GM18909 (cell line): ENCODE measurements at regions not wholly inside any gene's neighbourhood (a gene's known extent, or its start where the extent isn't known, plus 50 kb on each side); places are given as distances from the start of the nearest gene placed in this dataset.

Source experiments
- ATAC-seq: cut with Tn5 transposase; IDR thresholded peaks from one replicate; pipeline ENCODE4 v1.9.1; 2021; ENCODE audit warnings: mild to moderate bottlenecking; ENCODE audit not compliant: unreplicated experiment, poor library complexity

DNA sequence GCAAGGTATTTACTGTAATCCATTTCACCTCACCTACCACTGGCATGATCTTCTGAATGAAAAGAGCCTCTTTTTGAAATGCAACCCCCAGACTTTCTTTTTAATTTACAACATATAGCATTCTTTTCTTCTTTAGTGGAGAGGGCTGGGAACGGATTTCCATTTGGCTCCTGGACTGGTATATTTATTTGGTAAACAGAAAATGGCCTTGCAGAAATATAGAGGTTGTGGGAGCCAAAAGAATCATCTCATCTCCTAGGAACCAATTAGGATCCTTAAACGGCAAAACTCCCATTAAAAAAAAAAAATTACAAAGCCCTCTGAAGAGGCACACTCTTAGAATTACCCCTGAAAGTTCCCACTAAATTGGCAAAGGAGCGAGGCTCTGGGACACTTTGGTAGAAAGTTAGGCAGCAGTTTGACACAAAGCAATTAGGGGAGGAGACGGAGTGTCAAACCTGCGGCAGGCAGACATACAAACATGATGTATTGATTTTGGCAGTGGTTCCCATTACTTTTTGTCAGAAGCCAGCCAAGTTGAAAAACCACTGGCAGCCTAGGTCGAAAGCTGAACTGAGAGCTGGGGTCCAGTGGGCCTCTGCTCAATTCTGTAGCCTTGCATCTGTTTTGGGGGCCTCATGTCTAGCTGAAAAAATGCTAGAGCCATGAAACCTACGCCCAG, 135.1 kb upstream of the MAGI3 start:
- ATAC-seq, result no peak

DNA sequence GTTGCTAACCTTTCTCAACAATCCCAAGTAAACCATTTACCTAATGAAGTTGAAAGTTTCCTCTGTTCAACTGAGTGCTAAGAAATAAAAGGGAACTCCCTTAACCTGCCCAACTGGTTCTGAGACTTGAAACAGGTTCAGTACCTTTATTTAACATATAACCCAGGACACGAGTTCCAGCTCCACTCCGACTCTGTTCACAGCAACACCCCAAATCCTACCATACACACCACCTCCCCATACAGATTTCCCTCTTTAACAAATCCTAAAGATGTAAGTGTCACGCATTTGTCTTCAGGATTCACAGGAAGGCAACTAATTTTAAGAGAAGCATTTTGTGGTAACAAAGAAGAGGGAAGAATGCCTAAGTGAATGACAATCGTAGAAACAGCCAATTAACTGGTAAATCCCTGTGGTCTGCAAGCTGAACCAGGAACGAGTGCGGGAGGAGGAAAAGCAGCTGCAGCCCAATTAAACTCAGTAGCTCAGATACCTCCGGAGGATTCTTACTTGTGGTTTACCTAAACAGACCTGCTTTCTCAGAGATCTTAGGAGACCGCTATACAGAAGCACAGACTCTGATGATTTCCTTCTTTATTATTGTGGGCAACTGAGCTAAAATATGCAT, 134.5 kb upstream of the MAGI3 start:
- ATAC-seq, result no peak

DNA sequence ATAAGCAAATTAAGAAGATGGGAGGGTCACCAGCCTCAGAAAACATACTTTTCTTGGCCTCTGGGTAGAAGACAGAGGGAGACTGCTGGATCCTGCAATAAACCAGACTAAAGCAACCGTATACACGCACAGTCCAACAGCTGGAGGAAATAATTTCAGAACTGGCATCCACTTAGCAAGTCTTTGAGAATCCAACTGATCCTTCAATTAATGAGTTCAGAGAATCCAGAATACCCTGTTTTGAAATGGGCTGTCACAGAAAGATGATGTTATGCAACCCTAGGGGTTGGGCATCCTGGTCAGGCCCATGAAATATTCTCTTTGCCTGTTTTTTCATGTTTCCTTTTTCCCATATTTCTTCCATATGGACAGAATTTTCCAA, 134.0 kb upstream of the MAGI3 start:
- ATAC-seq, result no peak

DNA sequence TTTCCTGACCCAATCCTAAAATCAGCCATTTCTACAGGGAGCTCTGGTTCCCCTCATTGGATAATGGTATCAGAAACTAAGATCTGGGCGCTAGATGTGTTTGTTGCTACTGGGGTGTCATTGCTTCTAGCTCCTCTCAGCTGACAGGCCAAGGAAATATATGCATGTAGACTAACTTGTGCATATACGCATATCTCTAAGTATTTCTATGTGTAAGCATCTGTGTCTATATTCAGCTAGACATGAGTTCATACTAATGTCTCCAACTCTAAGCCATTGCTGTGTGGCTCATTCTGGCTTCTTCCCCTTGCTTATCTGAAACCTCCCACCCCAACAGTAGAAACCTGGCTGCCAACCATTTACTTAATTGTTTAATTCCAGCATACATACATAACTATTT, 130.3 kb upstream of the MAGI3 start:
- ATAC-seq, result no peak

DNA sequence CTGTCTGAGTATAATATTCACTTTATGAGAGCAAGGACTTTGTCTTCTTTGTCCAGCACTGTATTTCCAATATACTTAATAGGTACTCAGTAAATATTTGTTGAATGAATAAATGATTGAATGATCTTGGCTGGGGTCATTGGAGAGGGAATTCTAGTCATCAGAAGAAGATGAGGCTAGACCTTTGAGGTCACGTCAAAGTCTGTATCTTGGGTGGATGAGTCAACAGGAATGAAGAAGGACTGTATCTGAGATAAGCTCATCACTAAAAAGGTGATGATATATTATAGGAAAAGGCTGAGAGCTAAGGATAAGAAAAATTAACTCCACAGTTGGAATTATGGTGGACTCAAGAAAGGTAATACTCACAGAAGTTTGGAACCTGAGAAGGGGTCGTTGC, 125.1 kb upstream of the MAGI3 start:
- ATAC-seq, result no peak

DNA sequence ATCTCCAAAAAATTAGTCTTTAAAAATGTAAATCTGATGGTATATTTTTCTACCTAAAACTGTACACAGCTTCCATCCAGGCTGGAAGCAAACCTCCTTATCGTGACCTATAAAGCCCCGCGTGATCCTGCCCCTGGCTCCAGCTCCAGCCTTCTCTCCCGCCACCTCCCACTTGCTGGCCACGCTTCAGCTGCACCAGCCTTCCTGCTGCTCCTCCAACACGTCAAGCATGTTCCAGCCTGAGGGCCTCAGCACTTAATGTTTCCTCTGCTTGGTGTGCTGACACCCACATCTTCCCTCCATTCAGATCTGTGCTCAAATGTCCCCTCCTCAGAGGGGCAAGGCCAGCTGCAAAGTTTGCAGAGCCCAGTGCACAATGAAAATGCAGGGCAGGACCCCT, 123.5 kb upstream of the MAGI3 start:
- ATAC-seq, result no peak

DNA sequence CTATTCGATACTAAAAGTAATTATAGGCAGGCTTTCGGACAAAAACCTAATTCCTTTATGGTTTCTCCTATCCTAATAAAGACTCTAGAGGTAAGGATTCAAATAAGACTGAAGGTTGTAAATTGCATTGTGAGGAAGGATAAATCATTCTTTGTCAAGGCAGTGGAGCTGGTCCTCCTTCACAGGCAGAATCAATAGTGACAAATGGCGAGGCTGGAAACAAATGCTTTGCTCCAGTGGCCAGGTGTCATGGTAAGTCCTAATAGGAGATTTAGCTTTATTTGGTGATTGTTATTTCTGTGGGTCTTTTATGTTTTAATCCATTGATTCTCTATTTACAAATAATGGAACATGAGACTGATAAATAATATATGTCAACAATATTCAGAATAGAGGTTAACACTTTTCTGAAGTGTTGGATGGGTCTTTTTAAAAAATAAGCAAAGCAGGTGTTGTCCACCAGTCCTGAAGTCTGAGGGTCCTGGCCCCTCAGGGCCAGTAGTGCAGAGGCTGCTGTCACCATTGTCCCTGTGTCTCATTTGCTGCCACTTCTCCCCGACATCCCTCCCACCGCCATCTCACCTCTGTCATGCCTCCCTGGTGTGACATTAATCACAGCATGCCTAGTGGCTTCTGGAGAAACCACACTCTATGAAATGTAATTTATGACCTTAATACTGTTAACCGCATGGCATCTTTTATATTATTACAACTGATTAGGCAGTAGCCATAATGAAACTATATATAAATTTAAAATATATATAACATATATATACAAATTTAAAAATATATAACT, 120.9 kb upstream of the MAGI3 start:
- no peak for ATAC-seq

DNA sequence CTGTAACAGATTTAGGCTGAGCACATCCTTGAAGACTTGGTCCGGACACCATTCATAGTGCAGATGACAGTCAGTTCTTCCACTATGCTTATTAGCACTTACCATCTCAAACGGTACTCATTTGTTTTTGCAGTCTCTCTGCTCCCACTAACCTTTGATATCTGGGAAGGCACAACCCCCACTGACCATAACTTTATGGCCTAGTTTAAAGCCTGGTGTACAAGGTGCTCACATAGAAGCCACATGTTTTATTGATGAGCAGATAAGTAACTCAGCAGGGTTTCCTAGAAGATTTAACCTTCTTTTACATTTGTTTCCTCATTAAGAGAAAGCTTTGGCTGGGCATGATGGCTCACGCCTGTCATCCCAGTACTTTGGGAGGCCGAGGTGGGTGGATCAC, 119.3 kb upstream of the MAGI3 start:
- ATAC-seq, result no peak

DNA sequence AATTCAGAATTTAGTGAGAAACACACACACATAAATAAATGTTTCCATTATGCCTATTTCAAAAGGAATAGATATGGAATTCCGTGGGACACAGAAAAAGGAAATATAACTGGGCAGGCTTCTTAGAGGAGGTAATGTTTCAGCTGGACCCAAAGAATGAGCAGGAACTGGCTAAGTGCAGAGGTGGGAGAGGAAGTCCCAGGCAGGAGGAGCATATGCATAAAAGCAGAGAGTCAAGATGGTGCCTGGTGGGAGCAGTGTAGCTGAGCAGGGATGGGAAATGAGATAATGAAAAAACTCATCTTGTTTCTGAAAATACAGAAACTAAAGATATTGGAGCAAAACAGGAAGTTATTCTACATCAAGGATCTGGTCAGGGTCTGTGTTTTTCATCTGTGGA, 115.2 kb upstream of the MAGI3 start:
- no peak for ATAC-seq

DNA sequence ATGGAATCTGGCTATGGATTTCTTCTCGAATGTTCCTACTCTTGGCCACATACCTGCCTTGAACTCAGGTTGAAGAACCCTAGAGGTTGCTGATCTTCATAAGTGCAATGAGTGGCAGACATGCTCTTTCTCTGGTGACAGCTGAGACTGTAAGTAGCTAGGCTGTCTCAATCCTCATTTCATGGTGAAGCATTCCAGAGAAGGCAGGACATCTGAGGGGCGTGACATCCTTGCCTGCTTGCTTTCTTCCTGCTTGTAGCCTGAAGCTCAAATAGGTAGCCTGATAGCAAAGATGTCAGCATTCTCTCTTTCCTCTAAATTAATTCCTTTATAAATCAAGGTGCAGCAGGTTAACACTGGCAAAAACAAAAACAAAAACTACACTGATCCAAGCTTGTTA, 114.6 kb upstream of the MAGI3 start:
- no peak for ATAC-seq

DNA sequence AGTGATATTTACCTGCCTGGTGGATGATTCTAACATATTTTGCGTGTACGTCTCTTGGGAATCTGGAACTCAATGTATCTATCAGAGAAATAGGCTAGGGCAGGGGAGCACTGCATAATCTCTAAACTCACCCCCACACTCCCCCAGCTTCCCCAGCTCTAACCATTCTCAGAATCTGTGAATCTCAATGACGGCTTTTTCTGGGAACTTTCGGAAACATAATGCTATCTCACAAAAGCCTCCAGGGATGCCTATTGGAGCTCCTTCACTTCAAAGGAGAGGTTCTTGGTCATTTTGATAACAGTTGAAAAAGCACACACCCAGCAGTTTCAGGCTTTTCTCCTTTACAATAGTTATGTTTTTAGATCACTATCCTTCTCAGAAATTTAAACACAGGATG, 113.8 kb upstream of the MAGI3 start:
- no peak for ATAC-seq

DNA sequence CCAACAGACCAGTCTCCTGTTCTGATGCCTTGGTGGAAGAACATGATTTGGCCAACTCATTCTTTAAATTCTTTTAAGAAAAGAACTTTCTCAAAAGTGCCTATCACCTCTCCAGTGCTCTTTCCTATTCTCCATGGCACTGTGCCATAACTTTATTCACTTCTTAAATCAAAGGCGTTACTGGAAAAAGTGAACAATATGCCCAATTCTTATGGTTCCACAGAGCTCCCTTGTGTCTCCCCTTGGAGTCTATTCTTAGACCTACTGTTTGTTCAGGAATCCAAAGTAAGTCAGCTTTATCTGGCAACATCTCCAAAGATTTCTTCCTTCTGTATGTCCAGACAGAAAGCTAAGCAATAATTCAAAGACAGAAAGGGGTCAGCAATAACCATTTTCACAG, 111.9 kb upstream of the MAGI3 start:
- ATAC-seq, result no peak

DNA sequence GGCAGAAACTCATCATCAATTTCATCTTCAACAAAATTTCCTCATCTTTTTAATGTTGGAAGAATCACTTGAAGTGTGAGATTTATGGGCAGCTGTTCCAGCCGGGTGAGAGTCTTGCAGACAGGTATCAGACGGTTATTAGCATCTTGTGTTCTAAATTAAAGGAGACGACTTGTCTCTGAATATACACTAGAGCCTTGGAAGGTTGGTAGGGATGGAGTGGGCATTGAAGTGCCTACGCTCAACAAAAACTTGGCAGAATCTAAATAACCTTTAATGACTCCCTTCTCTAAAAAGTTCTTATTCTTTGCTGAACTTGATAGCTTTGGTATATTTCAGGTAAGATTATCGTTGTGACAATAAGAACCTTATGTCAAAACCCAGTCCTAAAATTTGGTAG, 111.5 kb upstream of the MAGI3 start:
- no peak for ATAC-seq

DNA sequence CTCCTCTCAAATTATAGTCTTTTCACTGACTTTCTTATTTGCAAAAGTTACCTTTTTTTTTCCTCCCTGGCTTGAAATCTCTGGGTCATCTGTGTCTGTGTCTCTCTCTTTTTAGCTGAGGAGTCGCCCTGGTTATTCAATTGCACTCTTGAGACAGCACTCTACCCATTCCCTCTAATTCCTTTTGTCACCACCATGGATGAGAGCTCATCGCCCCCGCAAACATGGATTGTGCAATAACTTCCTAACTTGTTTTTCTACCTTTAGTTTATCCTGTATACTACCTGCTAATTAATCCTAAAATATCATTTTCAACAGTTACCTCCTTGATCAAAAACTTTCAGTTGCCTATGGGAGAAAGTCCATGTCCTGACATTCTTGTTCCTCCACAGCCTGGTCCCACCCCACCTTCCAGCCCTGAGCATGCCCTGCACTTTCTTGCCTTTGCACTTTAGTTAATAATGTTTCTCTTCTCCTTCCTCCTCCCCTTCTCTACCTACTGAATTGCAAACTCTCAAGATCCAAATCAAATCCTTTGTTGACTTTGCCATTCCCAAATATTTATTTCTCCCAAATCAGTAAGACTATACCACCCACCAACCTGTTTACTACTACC, 110.4 kb upstream of the MAGI3 start:
- ATAC-seq, result no peak

DNA sequence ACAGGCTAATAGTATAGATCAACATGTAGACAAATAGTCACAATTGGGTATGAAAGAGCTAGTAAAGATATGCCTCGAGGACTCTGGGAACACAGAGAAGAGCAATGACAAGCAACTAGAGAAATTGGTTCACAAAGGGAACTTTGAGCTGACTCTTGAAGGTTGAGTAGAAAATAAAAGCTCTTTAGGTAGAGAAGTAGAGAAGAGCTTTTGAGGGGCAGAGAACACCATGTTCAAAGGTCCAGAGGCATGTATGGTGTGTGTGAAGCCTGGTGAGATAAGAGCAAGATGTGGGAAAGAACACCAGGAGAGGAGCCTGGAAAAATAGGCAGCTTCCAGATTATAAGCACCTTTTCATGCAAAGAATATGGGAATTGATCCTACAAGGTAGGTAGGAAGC, 109.7 kb upstream of the MAGI3 start:
- no peak for ATAC-seq

DNA sequence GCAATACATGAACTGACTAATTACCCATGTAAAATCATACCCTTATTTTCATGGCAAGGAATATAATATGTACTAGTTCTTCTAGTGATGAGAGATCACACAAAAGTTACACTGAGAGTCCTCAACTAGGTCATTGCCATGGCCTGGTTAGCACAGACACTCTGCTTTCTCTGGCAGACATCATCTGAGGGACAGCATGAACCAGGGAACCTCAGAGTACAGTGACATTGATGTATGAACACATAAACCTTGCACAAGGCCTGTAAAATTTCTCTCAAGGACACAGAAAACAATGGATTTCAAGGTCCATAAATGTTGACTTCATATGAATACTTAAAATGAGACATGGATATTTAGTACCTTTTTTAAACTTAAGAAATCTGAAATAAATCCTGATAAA, 108.8 kb upstream of the MAGI3 start:
- no peak for ATAC-seq

DNA sequence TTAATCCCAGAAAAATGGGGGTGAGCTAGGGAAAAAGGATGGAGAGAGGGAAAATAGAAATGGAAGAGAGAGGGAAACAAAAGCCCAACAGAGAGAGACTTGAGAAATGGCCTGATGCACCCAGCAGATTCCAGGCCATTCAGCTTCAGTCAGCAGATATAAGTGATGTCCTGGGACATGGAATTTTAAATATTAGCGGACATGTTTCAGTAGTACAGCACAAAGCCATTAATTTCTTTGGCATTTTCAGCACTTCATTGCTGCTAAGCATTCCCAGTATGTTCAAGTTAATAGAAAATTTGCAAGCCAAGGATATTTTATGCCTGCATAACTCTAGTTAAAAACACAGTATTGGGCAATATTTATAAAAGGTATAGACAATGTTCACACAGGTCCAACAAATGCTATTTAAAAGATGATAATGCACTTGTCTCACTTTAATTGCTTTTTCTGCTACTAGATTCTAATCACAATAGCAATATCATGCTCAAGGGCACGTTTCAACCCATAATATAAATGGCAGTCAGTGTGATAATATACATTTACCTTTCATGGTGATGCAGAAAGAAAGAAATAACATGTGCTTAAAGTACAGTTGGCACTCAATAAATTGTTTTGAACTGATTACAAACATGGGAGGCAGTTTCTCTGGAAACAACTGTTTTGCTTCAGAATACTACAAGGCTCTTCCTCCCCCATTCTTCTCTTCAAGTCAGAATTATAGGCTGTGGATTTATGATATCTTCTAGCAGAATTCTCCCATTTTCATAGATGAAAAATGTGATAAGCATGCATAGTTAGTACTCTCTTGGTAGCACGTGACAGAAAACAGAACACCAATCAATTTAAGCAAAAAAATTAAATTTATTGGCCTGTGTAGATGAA, 108.1 kb upstream of the MAGI3 start:
- ATAC-seq, result no peak

DNA sequence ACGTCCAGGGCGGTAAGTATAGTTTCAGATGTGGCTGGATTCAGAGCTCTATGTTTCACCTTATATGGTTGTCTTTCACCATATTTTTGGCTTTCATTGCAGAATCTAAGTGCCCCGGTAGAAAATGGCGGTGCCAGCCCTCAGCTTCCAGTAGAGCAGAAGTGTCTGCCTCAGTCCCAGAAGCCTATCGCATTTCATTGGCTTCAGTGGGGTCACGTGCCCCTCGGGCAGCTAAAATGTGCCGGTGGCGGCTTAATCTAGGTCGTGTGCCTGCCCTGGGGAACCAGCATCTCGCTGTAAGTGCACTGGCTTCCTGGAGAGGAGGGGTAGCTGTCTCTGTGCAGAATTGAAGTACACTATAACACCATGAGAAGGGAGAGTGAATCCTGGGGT, 107.4 kb upstream of the MAGI3 start:
- ATAC-seq, result no peak

DNA sequence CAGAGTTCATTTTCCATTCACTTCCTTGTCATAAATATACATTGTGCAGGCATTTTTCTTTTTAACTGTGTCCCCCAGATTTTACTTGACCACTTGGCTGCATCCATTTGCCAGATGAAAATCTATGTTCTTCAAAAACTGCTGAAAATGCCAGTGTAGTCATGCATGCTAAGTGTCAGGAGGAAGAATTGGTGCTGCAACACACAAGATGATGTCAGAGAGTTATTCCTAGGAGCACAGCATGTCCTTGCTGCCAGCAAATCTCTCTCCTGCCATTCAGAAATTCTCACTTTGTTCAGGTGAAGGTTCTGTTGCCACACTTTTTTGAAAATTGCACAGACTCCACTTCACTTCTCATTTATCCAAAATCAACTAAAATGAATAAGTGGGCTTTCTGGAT, 106.4 kb upstream of the MAGI3 start:
- no peak for ATAC-seq

DNA sequence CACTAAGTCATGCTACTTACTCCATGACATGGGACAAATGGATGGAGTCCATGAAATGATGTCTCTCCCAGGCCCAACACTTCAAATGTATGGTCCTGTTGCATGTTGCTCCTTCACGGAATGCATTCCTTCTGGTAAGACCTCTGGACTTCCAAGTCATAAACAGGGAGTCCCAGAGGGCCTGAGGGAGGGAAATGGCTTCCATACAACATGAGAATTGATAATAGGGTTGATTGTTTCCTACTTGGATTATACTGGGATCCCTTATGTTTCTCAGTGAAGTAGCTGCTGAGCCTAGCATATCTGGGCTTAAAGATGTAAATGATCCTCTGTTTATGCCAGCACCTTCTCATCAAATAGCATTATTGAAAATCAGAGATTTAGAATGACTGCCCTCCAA, 104.2 kb upstream of the MAGI3 start:
- no peak for ATAC-seq
